HepG2 (cell line): ENCODE measurements at regions not wholly inside any gene's neighbourhood (a gene's known extent, or its start where the extent isn't known, plus 50 kb on each side); places are given as distances from the start of the nearest gene placed in this dataset.

Experiments
- NFIC ChIP-seq: IDR thresholded peaks from 2 replicates; pipeline ENCODE4 v1.6.1; 2012; ENCODE audit warnings: mild to moderate bottlenecking, low read length, inconsistent platforms
- PTBP1 ChIP-seq: fragments of 200-400 bp; formaldehyde crosslinking; IDR thresholded peaks from 2 replicates; pipeline ENCODE4 v1.6.1; 2018; ENCODE audit warnings: low read length, low read depth; ENCODE audit not compliant: poor library complexity, severe bottlenecking
- ZFP1 ChIP-seq: IDR thresholded peaks from 2 replicates; pipeline ENCODE4 v1.6.1; 2016
- ZNF329 ChIP-seq: sonication (generic); formaldehyde crosslinking; IDR thresholded peaks from 2 replicates; pipeline ENCODE4 v1.9.0; 2021; ENCODE audit warnings: low read depth, mild to moderate bottlenecking, missing genetic modification reagents
- ZNF549 ChIP-seq: sonication (generic); formaldehyde crosslinking; IDR thresholded peaks from 2 replicates; pipeline ENCODE4 v1.5.0; 2020; ENCODE audit warnings: missing genetic modification reagents
- ZNF558 ChIP-seq: sonication (generic); formaldehyde crosslinking; IDR thresholded peaks from 2 replicates; pipeline ENCODE4 v1.9.0; 2022; ENCODE audit warnings: mild to moderate bottlenecking, missing genetic modification reagents, borderline replicate concordance

GRCh38 chr2:198293281-198293680, 488.9 kb downstream of the PLCL1 start:
- TF ChIP-seq NFIC (no peak), ZFP1 (CRISPR knock-in tag) (no peak), PTBP1 (no peak), ZNF558 (CRISPR knock-in tag) (no peak), ZNF549 (CRISPR knock-in tag) (no peak), ZNF329 (CRISPR knock-in tag) (no peak)
